GM18909 (cell line): ENCODE measurements at regions not wholly inside any gene's neighbourhood (a gene's known extent, or its start where the extent isn't known, plus 50 kb on each side); places are given as distances from the start of the nearest gene placed in this dataset.
"Not testable (repeated sequence)": the region's sequence is repeated elsewhere in the genome, so short reads cannot be mapped to it uniquely, and the experiment has no call there.

ENCODE experiments used
- ATAC-seq: cut with Tn5 transposase; IDR thresholded peaks from one replicate; pipeline ENCODE4 v1.9.1; 2021; ENCODE audit warnings: mild to moderate bottlenecking; ENCODE audit not compliant: unreplicated experiment, poor library complexity

DNA sequence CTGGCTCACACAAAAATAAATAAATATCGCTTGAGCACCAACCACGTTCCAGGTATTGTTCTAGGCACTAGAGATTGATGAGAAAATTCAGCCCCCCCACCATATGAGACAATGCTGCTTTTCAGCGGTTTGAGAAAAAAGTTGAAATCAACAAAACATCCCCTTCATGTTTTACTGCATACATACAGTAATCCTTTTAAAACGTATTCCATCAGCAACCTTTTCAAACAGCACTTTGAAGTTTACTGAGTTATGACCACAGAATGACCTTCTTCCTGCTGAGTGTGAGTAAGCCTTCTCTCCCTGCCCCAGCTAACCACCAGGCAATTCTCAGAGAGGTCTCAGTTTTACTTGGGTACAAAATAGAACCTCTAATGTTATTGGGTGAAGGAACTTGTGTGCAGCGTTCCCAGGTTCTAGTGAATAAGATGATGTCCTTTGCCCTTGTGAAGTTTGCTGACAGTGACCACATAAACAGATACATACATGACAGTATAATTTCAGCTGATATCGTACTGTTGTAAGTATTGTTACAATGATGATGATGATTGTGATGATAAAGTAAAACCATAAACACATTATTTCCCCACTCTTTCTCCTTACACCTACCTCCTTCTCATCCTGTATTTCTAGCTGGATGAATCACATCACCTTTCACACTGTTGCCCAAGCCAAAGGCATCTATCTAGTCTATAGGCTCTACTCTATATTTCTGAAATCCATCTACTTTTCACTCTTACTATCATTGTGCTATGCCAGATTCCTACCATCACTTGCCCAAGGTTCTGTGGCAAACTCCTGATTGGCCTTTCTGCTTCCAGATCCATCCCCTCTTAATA lies 124.4 kb upstream of the KRR1 start:
- ATAC-seq: no peak

DNA sequence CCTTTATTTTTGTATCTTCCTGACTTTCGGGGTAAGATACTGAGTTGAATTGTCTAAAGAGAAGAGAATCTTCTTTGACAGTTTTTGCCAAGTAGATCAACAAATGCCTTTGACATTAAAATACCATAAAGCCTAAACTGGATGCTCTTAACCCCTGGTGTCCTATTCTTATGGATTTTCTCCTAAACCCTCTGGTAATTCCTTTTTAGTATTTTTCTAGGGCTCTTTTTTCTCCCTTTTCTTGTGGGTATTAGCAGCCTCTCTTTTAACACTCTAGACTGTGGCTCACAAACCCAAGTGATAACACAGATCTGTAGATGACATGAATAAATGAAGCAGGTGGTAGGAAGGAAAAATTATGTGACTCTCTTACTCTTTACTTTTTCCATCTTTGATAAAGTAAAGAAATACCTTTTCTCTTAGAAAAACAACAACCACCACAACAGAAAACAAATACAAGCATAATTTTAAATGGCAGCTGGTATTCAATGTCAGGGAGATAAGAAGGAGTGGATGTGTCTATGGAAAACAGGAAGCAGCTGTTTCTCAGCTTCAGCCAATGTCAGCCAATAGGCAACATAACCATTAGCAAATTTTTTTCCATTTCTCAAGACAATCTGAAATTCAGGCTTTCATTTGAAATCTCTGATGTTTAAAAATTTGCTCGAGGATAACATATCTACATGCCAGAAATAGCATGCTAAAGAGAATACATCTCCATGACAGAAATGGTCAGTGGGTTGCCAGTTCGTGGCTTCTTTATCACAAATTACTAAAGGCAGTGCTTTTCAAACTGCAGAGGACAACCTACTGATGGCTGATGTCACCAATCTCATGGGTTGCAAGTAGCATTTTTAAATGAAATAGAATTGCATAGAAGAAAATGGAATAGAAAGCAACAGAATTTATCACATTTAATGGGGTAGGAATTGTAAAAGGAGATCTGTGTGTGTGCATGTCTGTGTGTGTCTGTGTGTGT lies 123.1 kb upstream of the KRR1 start:
- ATAC-seq: no peak

DNA sequence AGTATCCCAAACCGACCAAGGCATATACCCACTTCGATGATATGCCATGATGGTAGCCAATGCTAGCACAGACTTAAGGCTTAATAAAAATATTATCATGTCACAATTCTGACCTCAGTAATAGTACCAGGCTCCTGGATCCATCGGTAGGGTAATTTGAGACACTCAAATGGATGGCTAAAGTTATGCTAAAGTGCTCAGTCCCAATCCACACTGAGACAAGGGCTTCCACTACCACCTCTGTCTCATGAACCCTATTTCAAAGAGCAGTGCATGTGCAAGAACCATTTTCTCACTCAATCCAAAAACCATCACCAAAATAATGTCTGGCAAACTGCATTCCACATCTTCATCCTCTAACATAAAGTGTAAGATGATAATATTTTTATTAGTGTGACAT lies 122.4 kb upstream of the KRR1 start:
- ATAC-seq: no peak

DNA sequence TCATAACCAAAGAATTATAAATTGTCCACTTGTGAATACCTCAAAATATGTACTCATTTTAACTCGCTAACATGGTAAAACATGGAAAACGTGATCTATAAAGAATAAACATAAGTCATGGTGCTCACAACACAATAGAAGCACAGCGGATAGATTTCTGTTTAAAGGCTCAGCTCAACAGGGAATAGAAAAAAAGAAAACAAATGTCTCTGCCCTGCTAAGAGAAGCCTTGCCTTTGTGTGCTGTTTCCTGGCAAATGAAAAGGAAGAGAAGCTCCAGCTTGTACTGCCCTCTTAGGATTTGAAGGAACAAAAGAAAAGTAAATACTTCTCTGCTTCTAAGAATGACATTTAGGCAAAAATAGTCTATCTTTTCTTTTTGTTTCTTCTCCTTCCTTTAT lies 121.0 kb upstream of the KRR1 start:
- no peak for ATAC-seq

DNA sequence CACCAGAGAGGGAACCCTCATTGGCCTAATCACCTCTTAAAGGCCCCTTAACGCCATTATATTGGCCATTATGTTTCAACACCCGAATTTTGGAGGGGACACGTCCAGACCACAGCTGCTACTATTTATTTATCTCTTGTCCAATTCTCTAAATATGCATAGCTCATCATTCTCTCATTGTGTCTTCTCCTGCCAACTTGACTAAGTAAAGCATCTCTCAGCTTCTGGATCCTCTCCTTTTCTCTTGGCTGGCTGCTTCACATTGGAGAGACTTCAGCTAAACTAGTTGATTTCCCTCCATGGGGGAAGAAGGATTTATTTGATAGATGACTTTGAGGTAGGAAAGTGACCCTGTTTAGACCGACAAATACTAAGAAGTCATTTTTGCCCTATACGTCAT lies 120.4 kb upstream of the KRR1 start:
- ATAC-seq: no peak

DNA sequence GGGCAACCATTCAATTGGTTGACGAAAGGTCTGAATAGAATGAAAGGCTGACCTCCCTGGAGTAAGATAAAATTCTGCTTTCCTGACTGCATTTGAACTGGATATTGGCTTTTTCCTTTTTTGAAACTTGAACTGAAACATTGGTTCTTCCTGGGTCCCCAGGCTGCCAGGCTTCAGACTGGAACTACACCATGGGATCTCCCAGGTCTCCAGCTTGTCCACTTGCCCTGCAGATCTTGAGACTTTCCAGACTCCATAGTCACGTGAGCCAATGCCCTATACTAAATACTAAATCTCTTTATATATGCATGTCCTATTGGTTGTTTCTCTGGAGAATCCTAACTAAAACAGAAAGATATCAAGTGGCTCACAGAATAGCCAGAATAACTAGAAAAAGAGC lies 118.7 kb upstream of the KRR1 start:
- no peak for ATAC-seq

DNA sequence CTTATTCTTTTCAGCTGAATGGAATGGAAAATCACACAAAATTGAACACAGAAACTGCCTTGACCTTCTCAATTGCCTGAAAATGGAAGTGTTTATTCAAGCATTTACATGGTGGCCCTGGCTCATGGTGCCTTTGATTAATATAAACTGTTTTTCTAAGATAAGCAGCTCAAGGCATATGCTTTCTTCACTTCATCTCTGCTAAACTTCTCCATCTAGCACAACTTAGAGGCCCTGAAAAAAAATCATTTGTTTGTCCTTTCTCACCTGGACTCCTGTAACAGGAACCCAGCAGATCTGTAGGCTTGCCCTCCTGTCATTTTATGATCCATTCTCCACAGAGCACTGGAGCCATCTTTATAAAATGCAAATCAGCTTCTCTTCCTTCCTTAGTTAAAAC lies 117.5 kb upstream of the KRR1 start:
- ATAC-seq: no peak

DNA sequence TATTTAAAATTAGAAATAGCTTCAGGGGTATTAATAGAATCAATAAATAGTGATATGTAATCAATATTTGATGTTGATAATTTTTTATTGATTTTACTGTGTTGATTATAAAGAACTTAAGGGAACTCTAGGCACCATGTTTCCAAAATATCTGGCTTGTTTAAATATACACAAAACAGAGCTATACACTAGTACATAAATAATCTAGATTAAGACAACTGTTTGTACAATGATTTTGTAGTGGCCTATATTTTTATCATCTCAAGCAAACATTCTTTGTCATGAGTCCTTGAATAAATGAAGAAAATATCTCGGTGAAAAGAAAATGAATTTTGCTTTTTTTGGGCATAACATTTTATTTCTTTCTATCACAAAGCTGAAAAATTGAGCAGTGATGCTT lies 117.1 kb upstream of the KRR1 start:
- ATAC-seq: no peak

DNA sequence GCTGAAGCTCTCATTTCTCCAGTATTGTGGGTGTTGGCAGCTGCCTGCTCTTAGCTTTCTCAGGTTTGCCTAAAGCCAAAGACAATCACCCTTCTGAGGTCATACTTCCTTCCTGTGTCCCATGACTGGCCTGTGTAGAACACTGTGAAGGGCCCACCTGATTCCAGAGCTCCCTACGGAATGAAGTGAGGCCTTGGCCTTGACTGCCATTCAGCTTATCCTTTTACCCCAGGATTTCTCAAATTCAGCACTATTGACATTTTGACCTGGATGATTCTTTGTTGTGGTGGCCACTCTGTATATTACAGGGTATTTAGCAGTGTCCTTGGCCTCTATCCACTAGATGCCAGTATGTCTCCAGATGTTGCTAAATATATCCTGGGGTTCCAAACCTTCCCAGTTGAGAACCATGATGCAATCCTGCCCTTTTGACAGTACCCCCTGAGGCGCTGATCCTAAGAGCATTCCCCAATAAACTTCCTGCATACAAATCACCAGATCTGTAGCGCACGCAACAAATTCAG lies 112.3 kb upstream of the KRR1 start:
- no peak for ATAC-seq

DNA sequence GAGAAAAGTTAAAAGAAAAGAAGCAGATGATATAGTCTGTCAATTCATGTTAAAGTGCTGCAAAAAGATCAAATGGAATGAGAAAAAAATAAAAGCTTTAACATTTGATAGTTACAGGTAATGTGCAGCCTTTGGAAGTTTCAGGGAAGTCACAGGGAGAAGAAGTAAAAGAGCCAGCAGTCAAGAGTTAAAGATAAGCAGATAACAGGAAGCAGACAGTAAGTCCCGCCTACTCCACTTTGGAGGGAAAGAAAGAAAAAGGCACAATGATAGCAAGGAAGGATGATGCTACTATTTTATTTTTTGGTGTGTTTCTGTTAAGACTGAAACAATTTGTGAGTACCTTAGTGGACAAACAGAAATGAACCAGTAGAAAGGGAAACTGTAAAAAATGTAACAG lies 111.1 kb upstream of the KRR1 start:
- no peak for ATAC-seq

DNA sequence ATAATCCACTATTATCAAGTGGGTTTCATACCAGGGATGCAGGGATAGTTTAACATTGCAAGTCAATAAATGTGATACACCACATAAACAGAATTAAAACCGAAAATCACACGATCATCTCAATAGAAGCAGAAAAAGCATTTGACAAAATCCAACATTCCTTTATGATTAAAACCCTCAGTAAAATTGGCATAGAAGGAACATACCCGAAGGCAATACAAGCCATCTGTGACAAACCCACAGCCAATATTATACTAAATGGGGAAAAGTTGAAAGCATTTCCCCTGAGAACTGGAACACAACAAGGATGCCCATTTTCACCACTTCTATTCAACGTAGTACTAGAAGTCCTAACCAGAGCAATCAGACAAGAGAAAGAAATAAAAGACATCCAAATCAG lies 103.0 kb upstream of the KRR1 start:
- ATAC-seq: not testable (repeated sequence)

DNA sequence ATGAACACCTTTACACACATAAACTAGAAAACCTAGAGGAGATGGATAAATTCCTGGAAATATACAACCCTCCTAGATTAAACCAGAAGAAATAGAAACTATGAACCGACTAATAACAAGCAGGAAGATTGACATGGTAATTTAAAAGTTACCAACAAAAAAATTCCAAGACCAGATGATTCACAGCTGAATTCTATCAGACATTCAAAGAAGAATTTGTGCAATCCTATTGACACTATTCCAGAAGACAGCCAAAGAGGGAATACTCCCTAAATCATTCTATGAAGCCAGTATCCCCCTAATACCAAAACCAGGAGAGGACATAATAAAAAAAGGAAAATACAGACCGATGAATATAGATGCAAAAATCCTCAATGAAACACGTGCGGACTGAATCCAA lies 102.6 kb upstream of the KRR1 start:
- ATAC-seq: no peak

DNA sequence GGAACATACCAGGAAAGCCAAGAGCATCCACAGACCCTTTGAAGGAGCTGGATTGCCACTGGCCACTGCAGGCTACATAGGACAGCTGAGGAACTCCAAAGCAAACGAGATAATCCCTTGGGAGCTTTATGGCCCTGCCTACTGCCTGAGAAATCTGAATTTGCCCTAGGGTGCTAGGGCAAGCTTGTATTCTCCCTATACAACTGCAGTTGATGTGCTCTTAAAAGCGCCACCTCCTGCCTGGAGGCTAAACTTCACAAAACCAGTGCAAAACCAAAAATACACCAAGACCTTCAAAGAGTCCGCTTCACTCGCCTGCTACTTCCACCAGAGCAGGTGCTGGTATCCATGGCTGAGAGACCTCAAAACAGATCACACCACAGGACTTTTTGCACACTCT lies 99.6 kb upstream of the KRR1 start:
- ATAC-seq: no peak

DNA sequence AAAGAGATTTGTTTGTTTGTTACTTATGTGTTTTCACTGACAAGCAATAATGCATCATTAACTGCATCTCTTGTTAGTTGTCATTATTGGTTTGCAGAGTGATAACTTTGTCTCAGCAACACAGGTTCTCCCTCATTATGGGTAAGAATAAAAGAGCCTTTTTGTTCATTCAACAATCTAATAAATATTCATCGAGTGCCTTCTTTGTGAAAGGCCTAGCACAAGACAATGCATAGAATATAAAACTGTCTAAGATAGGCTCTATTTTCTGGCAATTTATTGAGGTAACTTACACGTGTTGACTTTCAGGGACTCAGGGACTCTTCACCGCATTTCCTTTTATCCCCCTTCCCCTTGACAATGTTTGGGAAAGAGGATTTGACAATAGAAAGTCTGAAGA lies 95.5 kb upstream of the KRR1 start:
- ATAC-seq: no peak

DNA sequence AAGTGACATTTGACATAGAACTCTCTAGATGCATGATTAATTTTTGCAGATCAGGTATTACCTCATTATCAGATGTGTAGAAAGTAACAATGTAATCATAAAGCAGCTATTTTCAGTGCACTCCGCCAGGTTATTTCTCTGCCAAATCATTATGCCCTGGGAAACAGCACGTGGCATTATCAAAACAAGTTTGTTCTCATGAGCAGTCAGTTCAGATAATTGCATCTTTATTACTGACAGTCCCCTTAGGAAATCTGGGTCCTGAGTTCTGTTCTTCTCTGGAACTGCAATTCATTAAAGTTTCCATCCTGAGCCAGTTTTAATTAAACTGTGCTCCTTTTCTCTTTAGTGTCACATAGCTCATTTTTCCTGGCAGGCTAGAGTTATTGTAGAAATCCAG lies 94.7 kb upstream of the KRR1 start:
- ATAC-seq: no peak

DNA sequence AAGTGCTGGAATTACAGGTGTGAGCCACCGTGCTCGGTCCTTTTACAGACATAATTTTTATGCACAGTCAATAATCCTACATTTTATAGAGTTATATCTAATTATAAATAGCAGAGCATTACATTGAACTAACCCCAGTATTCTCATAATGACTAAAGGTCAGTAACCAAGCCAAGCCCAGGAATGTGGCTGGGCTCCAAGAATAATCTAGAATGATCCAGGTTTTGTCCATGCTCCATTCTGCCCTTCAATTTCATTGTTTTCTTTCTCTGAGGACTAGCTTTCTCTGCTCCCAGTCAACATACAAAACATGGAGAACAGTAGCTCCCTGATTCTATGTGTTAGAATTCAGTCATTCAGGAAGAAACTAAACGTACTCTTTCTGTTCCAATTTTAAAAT lies 92.1 kb upstream of the KRR1 start:
- ATAC-seq: no peak

DNA sequence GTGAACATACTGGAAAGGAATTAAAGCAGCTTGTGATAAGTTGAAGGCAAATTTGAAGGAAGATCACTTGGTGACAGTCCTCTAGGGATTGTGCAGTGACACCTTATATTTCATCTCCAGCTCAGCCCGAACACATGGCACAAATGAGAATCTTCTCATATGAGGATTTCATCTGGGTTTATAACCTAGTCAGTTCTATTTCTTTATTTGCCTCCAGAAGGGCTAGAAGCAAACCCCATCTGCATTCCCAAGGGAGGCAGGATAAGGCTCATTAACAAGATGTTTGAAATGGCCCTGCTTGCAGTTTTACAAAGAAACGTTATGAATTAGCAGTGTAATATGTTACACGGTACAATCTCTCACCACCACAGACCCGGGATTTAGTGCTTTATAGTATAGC lies 90.7 kb upstream of the KRR1 start:
- ATAC-seq: no peak

DNA sequence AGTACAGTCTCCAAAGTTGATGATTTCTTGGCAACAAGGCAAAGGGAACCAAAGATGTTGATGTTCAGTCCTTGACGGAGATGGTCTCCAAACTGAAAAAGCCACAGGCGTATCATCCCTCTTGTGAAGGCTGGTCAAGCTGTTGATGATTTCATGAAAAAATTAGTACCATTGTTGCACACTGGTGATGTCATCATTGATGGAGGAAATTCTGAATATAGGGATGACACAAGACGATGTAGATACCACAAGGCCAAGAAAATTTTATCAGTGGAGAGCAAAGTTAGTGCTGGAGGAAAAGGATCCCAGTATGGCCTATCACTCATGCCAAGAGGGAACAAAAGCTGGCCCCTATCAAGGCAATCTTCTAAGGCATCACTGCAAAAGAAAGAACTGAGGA lies 88.7 kb upstream of the KRR1 start:
- ATAC-seq: no peak

DNA sequence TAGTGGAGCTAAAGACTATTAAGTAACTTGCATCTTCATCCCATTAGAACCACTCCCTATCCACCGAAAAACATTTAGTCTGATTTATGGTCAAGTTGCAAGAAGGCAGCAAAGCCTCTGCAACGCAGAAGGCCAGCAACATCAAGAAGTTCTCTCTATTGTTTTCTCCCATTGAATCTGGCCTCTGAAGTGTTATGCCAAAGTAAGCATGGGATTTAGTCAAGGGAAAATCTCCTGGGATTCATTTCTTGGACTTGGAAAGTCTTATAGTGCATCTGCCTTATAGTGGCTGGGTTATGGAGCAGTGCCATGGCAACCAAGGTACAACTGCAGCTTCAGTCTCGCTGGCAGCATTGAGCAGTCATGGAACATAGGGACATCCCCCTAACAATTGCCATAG lies 87.7 kb upstream of the KRR1 start:
- no peak for ATAC-seq

DNA sequence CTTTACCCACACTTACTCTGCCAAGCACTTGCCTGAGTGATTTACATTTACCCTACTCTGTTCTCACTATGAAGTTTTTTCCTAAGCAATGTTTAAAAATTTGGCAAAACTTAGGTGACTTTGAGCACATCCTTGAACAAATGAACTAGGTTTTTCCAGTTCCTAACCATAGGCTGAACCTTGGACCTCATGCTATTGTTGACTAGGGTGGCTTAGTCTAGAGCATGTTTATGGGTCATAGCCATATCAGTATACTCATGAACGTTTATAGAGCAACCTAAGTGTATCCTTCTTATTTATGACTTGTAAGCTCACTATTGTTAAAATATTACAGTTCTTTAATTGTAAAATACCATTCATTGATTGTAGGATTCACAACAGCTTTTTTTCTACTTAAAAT lies 85.0 kb upstream of the KRR1 start:
- ATAC-seq: no peak

DNA sequence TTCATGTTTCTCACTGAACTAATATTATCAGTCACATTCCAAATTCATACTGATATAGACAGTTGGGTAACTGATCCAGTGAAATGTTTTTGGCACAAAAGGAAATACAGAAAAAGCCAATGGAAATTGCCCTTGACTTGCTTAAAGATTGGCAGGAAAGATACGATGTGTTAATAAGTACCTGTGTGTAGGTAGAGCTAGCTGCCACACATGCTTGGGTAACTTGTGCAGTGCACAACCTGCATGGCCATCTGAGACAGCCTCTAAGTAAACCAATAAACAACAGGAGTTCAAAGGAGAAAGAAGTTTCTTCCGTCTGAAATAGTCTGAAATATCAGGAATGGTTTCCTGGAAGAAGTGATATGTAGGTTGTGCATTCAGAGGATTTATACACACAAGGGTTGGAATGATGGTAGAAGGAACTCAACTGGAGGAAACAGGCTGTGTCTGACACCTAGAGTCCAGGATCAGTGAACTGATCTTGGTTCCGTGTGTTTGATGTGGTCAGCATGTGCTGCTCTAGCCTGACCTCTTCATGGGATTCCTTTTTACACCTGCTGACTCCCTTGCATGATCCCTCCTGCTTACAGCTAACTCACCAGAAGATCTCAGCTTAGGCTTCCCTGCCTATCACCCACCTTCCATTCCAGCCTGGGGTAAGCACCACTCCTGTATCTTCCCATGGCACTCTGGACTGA lies 81.4 kb upstream of the KRR1 start:
- no peak for ATAC-seq
